ENCODE measurements at regions not wholly inside any gene's neighbourhood (a gene's known extent, or its start where the extent isn't known, plus 50 kb on each side); places are given as distances from the start of the nearest gene placed in this dataset.

DNA sequence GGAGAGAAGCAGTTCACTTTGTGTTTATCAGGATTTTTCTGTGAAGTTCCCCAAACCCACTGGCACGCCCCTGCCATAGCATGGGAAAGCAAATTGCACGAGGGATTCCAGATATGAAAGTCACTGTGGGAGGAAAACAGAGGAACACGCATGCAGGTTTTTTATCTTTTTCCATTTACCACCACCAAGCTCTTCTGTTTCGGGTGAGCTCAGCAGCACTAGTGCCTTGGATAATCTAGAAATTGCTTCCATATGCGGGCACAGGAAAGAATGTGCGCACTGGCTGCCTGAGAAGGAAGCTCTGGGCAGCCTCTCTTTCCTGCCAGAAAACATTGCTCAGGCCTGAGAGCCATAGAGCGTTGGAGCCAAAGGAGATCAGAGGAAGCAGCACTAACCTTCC is 65.9 kb upstream of the WIPF1 start:
- no peak for ATAC-seq
- H3K36me3 ChIP-seq, result no peaks in the 10 kb centered on the region
- H3K4me3 ChIP-seq, result no peak overlapping the region
- no peak for DNase-seq
- intact Hi-C loops (cut with DNase I), result no loop called here
- H3K9me3 ChIP-seq, result no peaks in the 10 kb centered on the region
- no peaks in the 10 kb centered on the region for H3K27me3 ChIP-seq
- TF ChIP-seq, protein P1, sequence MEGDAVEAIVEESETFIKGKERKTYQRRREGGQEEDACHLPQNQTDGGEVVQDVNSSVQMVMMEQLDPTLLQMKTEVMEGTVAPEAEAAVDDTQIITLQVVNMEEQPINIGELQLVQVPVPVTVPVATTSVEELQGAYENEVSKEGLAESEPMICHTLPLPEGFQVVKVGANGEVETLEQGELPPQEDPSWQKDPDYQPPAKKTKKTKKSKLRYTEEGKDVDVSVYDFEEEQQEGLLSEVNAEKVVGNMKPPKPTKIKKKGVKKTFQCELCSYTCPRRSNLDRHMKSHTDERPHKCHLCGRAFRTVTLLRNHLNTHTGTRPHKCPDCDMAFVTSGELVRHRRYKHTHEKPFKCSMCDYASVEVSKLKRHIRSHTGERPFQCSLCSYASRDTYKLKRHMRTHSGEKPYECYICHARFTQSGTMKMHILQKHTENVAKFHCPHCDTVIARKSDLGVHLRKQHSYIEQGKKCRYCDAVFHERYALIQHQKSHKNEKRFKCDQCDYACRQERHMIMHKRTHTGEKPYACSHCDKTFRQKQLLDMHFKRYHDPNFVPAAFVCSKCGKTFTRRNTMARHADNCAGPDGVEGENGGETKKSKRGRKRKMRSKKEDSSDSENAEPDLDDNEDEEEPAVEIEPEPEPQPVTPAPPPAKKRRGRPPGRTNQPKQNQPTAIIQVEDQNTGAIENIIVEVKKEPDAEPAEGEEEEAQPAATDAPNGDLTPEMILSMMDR (IDR thresholded peaks at IDR 0.05), result no peak
- peaks cover 32% of the 10 kb centered on the region for H3K4me1 ChIP-seq
- H3K27ac ChIP-seq, result no peak overlapping the region

DNA sequence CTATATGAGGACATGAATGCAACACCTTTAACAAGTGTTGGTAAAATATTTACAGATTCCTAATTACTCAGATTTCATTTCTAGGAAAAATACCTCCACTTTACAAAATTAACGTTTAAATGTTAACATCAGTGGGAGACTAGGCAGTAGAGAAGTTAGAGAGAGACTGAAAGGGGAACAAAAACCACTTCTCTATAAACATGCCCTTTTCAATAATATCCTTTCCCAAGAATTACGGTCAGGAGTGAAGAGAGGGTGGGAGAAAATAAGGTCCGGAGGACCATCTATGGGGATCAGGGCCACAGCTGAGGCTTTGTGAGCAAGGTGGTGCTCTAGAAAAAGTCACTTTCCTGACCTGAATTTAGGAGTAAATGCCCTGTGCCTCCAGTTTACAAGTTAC is 65.3 kb upstream of the WIPF1 start:
- Histone ChIP-seq H3K4me3 (no peak overlapping the region), H3K9me3 (no peaks in the 10 kb centered on the region), H3K27me3 (no peaks in the 10 kb centered on the region), H3K36me3 (no peaks in the 10 kb centered on the region), H3K4me1 (peaks cover 29% of the 10 kb centered on the region), H3K27ac (no peak overlapping the region)
- TF ChIP-seq, protein P1 (IDR thresholded peaks at IDR 0.05), result no peak
- ATAC-seq (peak; percentile 36), DNase-seq (no peak)
- intact Hi-C loops (cut with DNase I), result no loop called here

DNA sequence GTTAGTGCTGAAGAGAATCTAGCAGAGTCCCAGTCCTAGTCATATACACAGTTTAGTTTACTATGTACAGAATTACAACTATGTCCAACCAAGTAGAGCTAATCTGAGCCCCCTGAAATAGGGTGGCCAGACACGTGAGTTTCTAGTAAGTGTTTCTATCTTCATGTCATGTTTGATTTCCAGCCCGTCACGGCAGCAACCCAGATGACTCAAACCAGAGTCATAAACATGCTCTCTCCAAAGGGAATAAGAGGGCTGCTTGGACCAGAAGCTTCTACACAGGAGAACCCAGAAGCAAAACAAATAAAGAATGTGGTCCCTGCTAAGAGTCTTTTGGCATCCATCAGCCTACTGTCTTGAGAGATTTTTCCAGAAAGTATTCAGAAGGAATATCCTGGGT is 64.9 kb upstream of the WIPF1 start:
- intact Hi-C loops (cut with DNase I), result no loop called here
- Histone ChIP-seq H3K4me3 (no peak overlapping the region), H3K27ac (no peak overlapping the region), H3K36me3 (no peaks in the 10 kb centered on the region), H3K9me3 (no peaks in the 10 kb centered on the region), H3K27me3 (no peaks in the 10 kb centered on the region), H3K4me1 (peaks cover 25% of the 10 kb centered on the region)
- DNase-seq (no peak), ATAC-seq (no peak)
- TF ChIP-seq, protein P1 (IDR thresholded peaks at IDR 0.05), result no peak

DNA sequence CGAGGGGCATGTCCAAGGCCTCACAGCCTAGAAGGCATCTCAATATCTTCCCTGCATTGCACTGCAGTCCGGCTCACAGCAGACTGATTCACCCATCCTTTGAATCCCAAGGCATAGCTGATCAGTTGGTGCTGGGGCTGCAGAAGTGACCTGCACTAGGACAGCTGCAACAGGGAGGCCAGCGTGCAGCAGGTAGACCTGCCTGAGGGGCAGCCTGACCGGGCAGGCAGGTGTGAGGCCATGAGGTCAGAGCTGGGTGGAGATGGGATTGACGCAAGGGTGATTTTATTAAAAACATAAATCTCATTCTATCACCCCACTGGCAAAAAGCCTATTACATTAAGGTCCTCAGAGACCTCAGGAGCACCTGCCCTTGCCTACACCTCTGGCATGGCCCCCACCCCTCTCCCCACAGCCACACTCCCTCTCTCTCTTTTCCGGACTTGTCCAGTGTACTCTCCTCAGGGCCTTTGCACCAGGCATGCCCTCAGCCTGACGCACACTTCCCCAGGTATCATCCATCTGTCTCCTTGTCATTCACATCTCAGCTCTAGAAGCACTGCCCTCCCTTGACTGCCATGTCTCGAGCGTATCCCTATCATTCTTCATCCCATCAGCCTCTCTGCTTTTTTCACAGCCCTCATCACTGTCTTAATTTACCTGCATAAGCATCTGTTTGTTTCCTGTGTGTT is 63.5 kb upstream of the WIPF1 start:
- intact Hi-C loops (cut with DNase I), result no loop called here
- Histone ChIP-seq H3K27me3 (no peaks in the 10 kb centered on the region), H3K36me3 (no peaks in the 10 kb centered on the region), H3K27ac (no peak overlapping the region), H3K9me3 (no peaks in the 10 kb centered on the region), H3K4me3 (no peak overlapping the region), H3K4me1 (peaks cover 14% of the 10 kb centered on the region)
- TF ChIP-seq, protein P1 (IDR thresholded peaks at IDR 0.05), result no peak
- DNase-seq (no peak), ATAC-seq (no peak)

DNA sequence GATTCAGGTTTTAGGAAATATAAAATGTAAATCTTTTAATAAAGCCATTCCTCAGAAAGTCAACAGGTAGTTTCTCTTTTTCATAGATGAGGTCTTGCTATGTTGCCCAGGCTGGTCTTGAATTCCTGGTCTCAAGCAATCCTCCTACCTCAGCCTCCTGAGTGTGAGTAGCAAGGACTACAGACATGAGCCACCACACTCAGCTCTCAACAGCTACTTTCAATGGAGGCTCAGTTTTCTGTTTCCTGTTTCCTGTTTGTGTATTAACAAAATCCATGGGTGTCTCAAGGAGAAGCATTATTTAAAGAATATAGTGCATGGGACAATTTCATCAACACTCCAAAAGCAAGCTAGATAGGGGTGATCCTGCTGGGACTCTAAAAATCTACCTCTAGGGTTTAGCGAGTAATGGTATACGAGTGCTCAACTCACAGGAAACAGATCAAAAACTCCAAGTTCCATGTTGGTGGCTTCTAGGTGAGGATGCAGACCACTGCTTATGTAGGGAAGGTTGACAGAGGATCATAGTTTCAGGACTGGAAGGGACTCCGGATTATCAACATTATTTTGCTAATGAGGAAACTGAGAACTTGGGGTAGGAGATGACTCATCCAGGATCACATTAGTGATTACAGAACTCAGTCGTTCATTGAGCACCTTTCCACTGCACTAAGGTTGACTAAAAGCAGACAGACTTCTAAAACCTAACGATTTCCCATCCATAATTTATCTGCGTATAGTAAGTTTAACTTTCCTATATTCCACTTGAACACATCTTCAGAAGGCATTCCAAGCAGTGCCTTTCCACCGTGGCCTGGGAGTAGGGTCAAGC is 61.7 kb upstream of the WIPF1 start:
- Histone ChIP-seq H3K27me3 (no peaks in the 10 kb centered on the region), H3K36me3 (no peaks in the 10 kb centered on the region), H3K4me3 (no peak overlapping the region), H3K9me3 (no peaks in the 10 kb centered on the region), H3K4me1 (peaks cover 14% of the 10 kb centered on the region), H3K27ac (no peak overlapping the region)
- ATAC-seq, result no peak
- TF ChIP-seq, protein P1 (IDR thresholded peaks at IDR 0.05), result no peak
- no peak for DNase-seq
- intact Hi-C loops (cut with DNase I), result no loop called here
